IMR-90 (cell line): ENCODE measurements at regions not wholly inside any gene's neighbourhood (a gene's known extent, or its start where the extent isn't known, plus 50 kb on each side); places are given as distances from the start of the nearest gene placed in this dataset.

Experiments
- ATAC-seq: fragments of 200-7000 bp; cut with Tn5 transposase; 2 replicates; pipeline ENCODE4 v1.9.1; 2020; ENCODE audit warnings: low read depth, mild to moderate bottlenecking, moderate library complexity
- BruUV-seq: library from RNA; stranded (reverse); fragments of 400-500 nt; replicated peaks from 2 replicates; lab custom pipeline; 2021; lab: Mats Ljungman, UMichigan
- CTCF ChIA-PET: fragments of 300-600 bp; formaldehyde crosslinking; extraction: SDS; loops from one replicate; lab custom pipeline; 2021; ENCODE audit warnings: antibody characterized with exemption; lab: Yijun Ruan, JAX
- POLR2A ChIA-PET: fragments of 300-600 bp; sonication (Branson Sonifier 250); formaldehyde crosslinking; loops from one replicate; lab custom pipeline; 2022; ENCODE audit warnings: antibody characterized with exemption; ENCODE audit not compliant: unreplicated experiment; lab: Charles Lee
- DNase-seq: peaks from one replicate; pipeline ENCODE4 v3.0.0; 2013
- H2AFZ ChIP-seq: replicated peaks from 2 replicates; pipeline ENCODE3; 2013; ENCODE audit warnings: low read length, mild to moderate bottlenecking; ENCODE audit not compliant: poor library complexity
- H2AK5ac ChIP-seq: 2 replicates; pipeline ENCODE4 v1.6.1; 2013; ENCODE audit warnings: low read depth, low read length, inconsistent platforms
- H2AK9ac ChIP-seq: replicated peaks from 2 replicates; pipeline ENCODE3; 2013; ENCODE audit warnings: mild to moderate bottlenecking, low read depth, low read length, moderate library complexity; ENCODE audit not compliant: poor library complexity
- H2BK120ac ChIP-seq: 2 replicates; pipeline ENCODE4 v1.6.1; 2013; ENCODE audit warnings: low read depth, low read length, inconsistent platforms
- H2BK15ac ChIP-seq: 3 replicates; pipeline ENCODE4 v1.6.1; 2013; ENCODE audit warnings: low read depth, low read length, inconsistent platforms
- H2BK20ac ChIP-seq: 2 replicates; pipeline ENCODE4 v1.6.1; 2013; ENCODE audit warnings: low read depth, mild to moderate bottlenecking, inconsistent platforms, low read length, moderate library complexity
- H2BK5ac ChIP-seq: 2 replicates; pipeline ENCODE4 v1.6.1; 2013; ENCODE audit warnings: mild to moderate bottlenecking, low read depth, low read length, inconsistent platforms; ENCODE audit not compliant: poor library complexity, severe bottlenecking
- H3K14ac ChIP-seq: replicated peaks from 2 replicates; pipeline ENCODE4 v1.6.1; 2013; ENCODE audit warnings: low read depth, low read length, inconsistent platforms
- H3K18ac ChIP-seq: 2 replicates; pipeline ENCODE4 v1.6.1; 2013; ENCODE audit warnings: low read depth, low read length, control low read depth
- H3K23ac ChIP-seq: 2 replicates; pipeline ENCODE4 v1.6.1; 2013; ENCODE audit warnings: low read depth, low read length, inconsistent platforms
- H3K27ac ChIP-seq: 2 replicates; pipeline ENCODE4 v1.5.1; 2013; ENCODE audit warnings: mild to moderate bottlenecking, control low read depth, low read length; ENCODE audit not compliant: insufficient read depth
- H3K27me3 ChIP-seq: 2 replicates; pipeline ENCODE4 v1.6.1; 2013; ENCODE audit warnings: low read length; ENCODE audit not compliant: control insufficient read depth, insufficient read depth
- H3K36me3 ChIP-seq: 2 replicates; pipeline ENCODE4 v1.6.1; 2013; ENCODE audit warnings: low read length, mixed read lengths; ENCODE audit not compliant: control insufficient read depth, insufficient read depth
- H3K4ac ChIP-seq: 2 replicates; pipeline ENCODE4 v1.6.1; 2013; ENCODE audit warnings: low read depth, low read length, inconsistent platforms
- H3K4me1 ChIP-seq: 2 replicates; pipeline ENCODE4 v1.6.1; 2013; ENCODE audit warnings: low read length, mixed read lengths; ENCODE audit not compliant: control insufficient read depth, insufficient read depth
- H3K4me2 ChIP-seq: 2 replicates; pipeline ENCODE4 v1.6.1; 2013; ENCODE audit warnings: low read depth, mild to moderate bottlenecking, control low read depth, low read length, moderate library complexity
- H3K4me3 ChIP-seq: 2 replicates; pipeline ENCODE4 v1.5.1; 2013; ENCODE audit warnings: low read depth, mild to moderate bottlenecking, control low read depth, low read length, moderate library complexity; ENCODE audit not compliant: insufficient read depth
- H3K56ac ChIP-seq: 2 replicates; pipeline ENCODE4 v1.6.1; 2013; ENCODE audit warnings: low read length, inconsistent platforms; ENCODE audit not compliant: insufficient read depth; ENCODE audit errors: extremely low read depth
- H3K79me1 ChIP-seq, 2 experiments: 2 replicates each; pipeline ENCODE4 v1.6.1; 2013; ENCODE audit warnings: low read length in 2 of 2, inconsistent platforms in 1 of 2, low read depth in 1 of 2
- H3K9ac ChIP-seq: 2 replicates; pipeline ENCODE4 v1.6.1; 2013; ENCODE audit warnings: low read depth, low read length, control low read depth
- H3K9me1 ChIP-seq: 2 replicates; pipeline ENCODE4 v1.6.1; 2013; ENCODE audit warnings: low read length, inconsistent platforms; ENCODE audit not compliant: insufficient read depth
- H3K9me3 ChIP-seq: 2 replicates; pipeline ENCODE4 v1.6.1; 2013; ENCODE audit warnings: low read length; ENCODE audit not compliant: control insufficient read depth, insufficient read depth
- H4K20me1 ChIP-seq: 2 replicates; pipeline ENCODE4 v1.6.1; 2013; ENCODE audit warnings: low read length, inconsistent platforms; ENCODE audit not compliant: insufficient read depth
- H4K5ac ChIP-seq: 2 replicates; pipeline ENCODE4 v1.6.1; 2013; ENCODE audit warnings: mild to moderate bottlenecking, low read depth, low read length, control low read depth
- H4K8ac ChIP-seq, 2 experiments: 2 replicates each; pipeline ENCODE4 v1.6.1; 2013; ENCODE audit warnings: low read depth in 2 of 2, low read length in 2 of 2, control low read depth in 1 of 2, inconsistent platforms in 1 of 2
- H4K91ac ChIP-seq: 2 replicates; pipeline ENCODE4 v1.6.1; 2013; ENCODE audit warnings: low read depth, low read length, inconsistent platforms; ENCODE audit not compliant: insufficient read depth
- BHLHE40 ChIP-seq: fragments of 150-350 bp; IDR thresholded peaks from 2 replicates; pipeline ENCODE4 v1.6.1; 2016; ENCODE audit warnings: mild to moderate bottlenecking, low read depth, low read length
- CEBPB ChIP-seq: IDR thresholded peaks from 2 replicates; pipeline ENCODE4 v1.6.1; 2012; ENCODE audit warnings: low read depth, low read length, improper control_type of control experiment
- CHD1 ChIP-seq: IDR thresholded peaks from 2 replicates; pipeline ENCODE4 v1.6.1; 2012; ENCODE audit warnings: low read depth, low read length, improper control_type of control experiment
- ELK1 ChIP-seq: fragments of 150-350 bp; IDR thresholded peaks from 2 replicates; pipeline ENCODE4 v1.6.1; 2016; ENCODE audit warnings: low read depth, mild to moderate bottlenecking, low read length, moderate library complexity, borderline replicate concordance
- FOS ChIP-seq: fragments of 150-350 bp; IDR thresholded peaks from 2 replicates; pipeline ENCODE4 v1.6.1; 2016; ENCODE audit warnings: low read depth, low read length
- MAFK ChIP-seq: IDR thresholded peaks from 2 replicates; pipeline ENCODE4 v1.6.1; 2012; ENCODE audit warnings: low read depth, low read length, improper control_type of control experiment
- MAZ ChIP-seq: IDR thresholded peaks from 2 replicates; pipeline ENCODE4 v1.6.1; 2012; ENCODE audit warnings: low read depth, mild to moderate bottlenecking, low read length, improper control_type of control experiment, moderate library complexity, borderline replicate concordance
- MXI1 ChIP-seq: IDR thresholded peaks from 2 replicates; pipeline ENCODE4 v1.6.1; 2012; ENCODE audit warnings: low read depth, mild to moderate bottlenecking, low read length, moderate library complexity, borderline replicate concordance
- NFE2L2 ChIP-seq: fragments of 150-350 bp; IDR thresholded peaks from 2 replicates; pipeline ENCODE4 v1.6.1; 2016; ENCODE audit warnings: low read depth, mild to moderate bottlenecking, low read length
- POLR2A ChIP-seq: IDR thresholded peaks from 2 replicates; pipeline ENCODE4 v1.6.1; 2012; ENCODE audit warnings: mild to moderate bottlenecking, low read depth, low read length
- RAD21 ChIP-seq: IDR thresholded peaks from 2 replicates; pipeline ENCODE4 v1.6.1; 2012; ENCODE audit warnings: low read length, improper control_type of control experiment
- RCOR1 ChIP-seq: IDR thresholded peaks from 2 replicates; pipeline ENCODE4 v1.6.1; 2012; ENCODE audit warnings: mild to moderate bottlenecking, low read length, improper control_type of control experiment; ENCODE audit not compliant: insufficient replicate concordance
- RFX5 ChIP-seq: IDR thresholded peaks from 2 replicates; pipeline ENCODE4 v1.8.0; 2012; ENCODE audit warnings: low read depth, mild to moderate bottlenecking, low read length, moderate library complexity
- WGBS, 2 experiments: methylation state at CpG; one replicate each; pipeline versions ENCODE4 v1.1.5 to v1.1.7; 2013; ENCODE audit warnings: missing lambda C conversion rate in 2 of 2; ENCODE audit not compliant: insufficient read length in 1 of 2; ENCODE audit errors: extremely low coverage in 2 of 2; 5-methylcytosine and 5-hydroxymethylcytosine counted together
- dilution Hi-C: fragments of 300-500 bp; cut with HindIII; formaldehyde crosslinking; loops from one replicate; pipeline ENCODE4 v1.14.3; 2018; ENCODE audit warnings: low sequenced_read_pairs; ENCODE audit not compliant: unreplicated experiment
- in situ Hi-C: fragments of 300-500 bp; cut with MboI; formaldehyde crosslinking; loops from 3 replicates; pipeline ENCODE4 v1.14.3; 2019; ENCODE audit warnings: low sequenced_read_pairs, inconsistent platforms, mixed read lengths
- intact Hi-C: fragments of 100-400 bp; cut with micrococcal nuclease; formaldehyde crosslinking; loops from 2 replicates; pipeline ENCODE4 v1.10.0; 2022
- TF ChIP-seq, protein P1 (sequence below): fragments of 150-350 bp; IDR thresholded peaks from 2 replicates; pipeline ENCODE4 v1.6.1; 2017; ENCODE audit warnings: mild to moderate bottlenecking, antibody characterized with exemption, low read length, low read depth

DNA sequence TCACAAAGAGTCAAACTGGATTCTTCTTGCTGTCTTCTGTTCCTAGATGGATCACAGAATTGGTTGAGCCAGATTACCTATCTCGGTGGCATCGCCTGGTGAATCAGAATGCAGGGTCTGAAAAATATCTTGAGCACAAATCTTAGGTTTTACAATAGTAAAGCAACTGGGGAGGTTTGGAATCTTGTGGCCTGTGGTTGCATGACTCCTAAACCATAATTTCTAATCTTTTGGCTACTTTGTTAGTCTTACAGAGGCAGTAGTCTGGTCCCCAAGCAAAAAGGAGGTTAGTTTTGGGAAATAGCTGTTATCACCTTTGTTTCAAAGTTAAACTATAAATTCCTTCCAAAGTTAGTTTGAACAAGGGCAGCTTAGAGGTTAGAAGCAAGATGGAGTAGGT lies 1488.5 kb upstream of the FLRT2 start:
- no peak overlapping the region for H3K4me3 ChIP-seq
- no peak overlapping the region for H3K14ac ChIP-seq
- no peaks in the 10 kb centered on the region for H3K79me1 ChIP-seq
- H3K27me3 ChIP-seq, result no peaks in the 10 kb centered on the region
- no peak overlapping the region for H2BK5ac ChIP-seq
- intact Hi-C loops, result no loop called here
- no peaks in the 10 kb centered on the region for H4K20me1 ChIP-seq
- no peak for DNase-seq
- no peak for ATAC-seq
- H2AK5ac ChIP-seq, result no peak overlapping the region
- H2BK120ac ChIP-seq, result no peak overlapping the region
- H3K9ac ChIP-seq, result no peak overlapping the region
- H3K4me2 ChIP-seq, result no peak overlapping the region
- dilution Hi-C loops, result no loop called here
- no peak overlapping the region for H2BK15ac ChIP-seq
- H3K4me1 ChIP-seq, result no peaks in the 10 kb centered on the region
- H3K36me3 ChIP-seq, result no peaks in the 10 kb centered on the region
- H3K9me3 ChIP-seq, result no peaks in the 10 kb centered on the region
- ChIA-PET CTCF (no interaction called here), POLR2A (no interaction called here)
- H2AK9ac ChIP-seq, result no peak overlapping the region
- H3K56ac ChIP-seq, result no peak overlapping the region
- H3K18ac ChIP-seq, result no peak overlapping the region
- H4K8ac ChIP-seq, result no peak overlapping the region
- H2AFZ ChIP-seq, result no peak overlapping the region
- TF ChIP-seq NFE2L2 (no peak), ELK1 (no peak), MAZ (no peak), POLR2A (no peak), FOS (no peak), BHLHE40 (no peak), RAD21 (no peak), CEBPB (no peak), CHD1 (no peak), RFX5 (no peak), RCOR1 (no peak), MAFK (no peak), MXI1 (no peak)
- TF ChIP-seq, protein P1, sequence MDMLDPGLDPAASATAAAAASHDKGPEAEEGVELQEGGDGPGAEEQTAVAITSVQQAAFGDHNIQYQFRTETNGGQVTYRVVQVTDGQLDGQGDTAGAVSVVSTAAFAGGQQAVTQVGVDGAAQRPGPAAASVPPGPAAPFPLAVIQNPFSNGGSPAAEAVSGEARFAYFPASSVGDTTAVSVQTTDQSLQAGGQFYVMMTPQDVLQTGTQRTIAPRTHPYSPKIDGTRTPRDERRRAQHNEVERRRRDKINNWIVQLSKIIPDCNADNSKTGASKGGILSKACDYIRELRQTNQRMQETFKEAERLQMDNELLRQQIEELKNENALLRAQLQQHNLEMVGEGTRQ, result no peak
- no peaks in the 10 kb centered on the region for H3K9me1 ChIP-seq
- no CpG with 5 or more reads among the region's 2 CpGs for WGBS, 2 experiments
- H4K91ac ChIP-seq, result no peak overlapping the region
- in situ Hi-C loops, result no loop called here
- no peak overlapping the region for H3K23ac ChIP-seq
- no peak overlapping the region for H2BK20ac ChIP-seq
- BruUV-seq, result no TSS peak
- no peak overlapping the region for H3K27ac ChIP-seq
- no peak overlapping the region for H4K5ac ChIP-seq
- no peak overlapping the region for H3K4ac ChIP-seq
